HG03095 (cell line): ENCODE measurements at regions not wholly inside any gene's neighbourhood (a gene's known extent, or its start where the extent isn't known, plus 50 kb on each side); places are given as distances from the start of the nearest gene placed in this dataset.

Experiments used
- ATAC-seq: cut with Tn5 transposase; IDR thresholded peaks from one replicate; pipeline ENCODE4 v1.9.1; 2021; ENCODE audit warnings: moderate library complexity; ENCODE audit not compliant: unreplicated experiment

DNA sequence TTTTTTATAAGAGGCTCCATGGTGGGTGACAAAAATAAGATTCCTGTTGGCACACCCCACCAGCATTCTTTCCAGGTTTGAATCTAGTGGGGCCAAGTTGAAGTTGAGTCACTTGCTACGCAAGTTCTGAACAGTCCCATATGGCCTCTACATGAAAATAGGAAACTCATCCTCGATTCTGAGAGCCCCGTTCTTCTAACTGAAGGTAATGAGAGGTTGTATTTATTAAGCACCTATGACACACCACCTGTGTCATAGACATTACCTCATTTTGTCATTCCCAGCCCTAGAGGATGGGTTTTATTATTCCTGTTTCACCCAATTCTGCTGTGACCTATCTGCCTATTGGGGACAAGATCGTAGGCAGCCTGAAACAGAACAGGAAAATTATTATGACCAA, 131.7 kb downstream of the ACTL7B start:
- no peak for ATAC-seq

DNA sequence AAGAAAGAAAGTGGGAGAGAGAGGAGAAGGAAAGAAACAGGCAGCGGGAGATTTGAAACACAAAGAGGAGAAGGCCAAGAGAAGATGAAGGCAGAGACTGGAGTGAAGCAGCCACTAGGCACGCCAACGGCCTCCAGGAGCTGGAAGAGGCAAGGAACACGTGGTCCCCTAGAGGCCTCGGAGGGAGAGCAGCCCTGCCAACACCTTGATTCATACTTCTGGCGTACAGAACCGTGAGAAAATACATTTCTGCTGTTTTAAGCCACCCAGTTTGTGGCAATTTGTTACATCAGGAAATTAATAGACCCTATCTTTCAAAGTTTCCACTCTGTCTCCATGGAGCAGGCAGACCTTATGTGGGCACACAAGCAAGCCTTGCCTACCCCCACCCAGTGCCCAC, 133.4 kb downstream of the ACTL7B start:
- ATAC-seq = no peak

DNA sequence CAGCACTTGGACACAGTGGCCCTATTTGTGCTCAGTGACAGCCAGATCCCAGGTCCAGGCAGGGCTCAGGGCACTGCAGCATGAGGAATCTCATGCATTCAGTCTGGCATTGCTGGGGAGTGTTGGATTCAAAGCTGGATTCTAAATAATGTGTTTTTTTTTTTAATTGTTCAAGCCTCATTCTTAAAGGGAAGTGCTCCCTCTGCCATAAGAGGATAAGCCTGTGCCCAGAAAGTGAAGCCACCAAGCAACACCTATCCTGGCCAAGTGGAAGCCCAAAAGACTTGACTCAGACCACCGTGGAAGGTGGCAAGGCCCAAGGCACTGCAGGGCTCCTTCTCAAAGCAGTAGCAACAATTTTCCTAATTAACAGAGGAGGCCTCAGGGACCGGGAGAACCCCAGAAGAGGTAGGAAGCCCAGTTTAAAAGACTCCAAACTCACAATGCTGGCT, 135.6 kb downstream of the ACTL7B start:
- ATAC-seq = no peak

DNA sequence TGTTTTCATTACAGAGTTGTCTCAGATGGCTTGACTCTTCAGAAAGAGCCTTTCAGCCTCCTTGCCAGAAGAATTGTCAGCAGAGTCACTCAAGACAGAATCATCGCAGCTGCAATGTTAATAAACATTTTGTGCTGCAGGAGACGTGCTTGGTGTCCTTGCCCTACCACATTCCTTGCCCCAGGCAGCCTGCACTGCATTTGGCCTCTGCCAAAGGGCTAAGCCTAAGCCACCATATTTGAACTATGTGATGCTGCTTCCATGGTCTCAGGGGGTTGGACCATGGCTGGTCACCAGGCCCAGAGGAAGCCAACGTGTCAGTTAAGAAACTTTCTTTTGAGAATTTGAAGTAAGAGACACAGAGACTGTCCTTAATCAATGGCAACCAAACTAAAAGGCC, 145.4 kb downstream of the ACTL7B start:
- no peak for ATAC-seq

DNA sequence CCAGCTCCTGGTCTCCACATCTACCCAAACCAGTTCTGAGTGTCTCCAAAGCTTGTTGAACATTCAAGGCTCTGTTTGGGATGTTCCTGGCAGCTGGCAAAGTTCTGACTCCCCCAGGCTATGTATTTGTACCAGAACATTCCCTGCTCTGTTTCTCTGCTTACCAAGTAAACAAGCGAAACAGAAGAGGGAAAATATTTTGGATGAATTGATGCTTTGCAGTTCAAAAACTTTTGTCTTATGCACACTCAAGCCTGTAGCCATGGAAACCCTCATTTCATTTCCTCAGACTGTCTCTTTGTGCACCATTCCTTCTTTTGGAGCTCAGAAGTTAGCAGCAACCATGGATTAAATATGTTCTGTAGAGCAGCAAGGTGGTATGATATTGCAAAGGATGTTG, 145.8 kb downstream of the ACTL7B start:
- ATAC-seq = no peak

DNA sequence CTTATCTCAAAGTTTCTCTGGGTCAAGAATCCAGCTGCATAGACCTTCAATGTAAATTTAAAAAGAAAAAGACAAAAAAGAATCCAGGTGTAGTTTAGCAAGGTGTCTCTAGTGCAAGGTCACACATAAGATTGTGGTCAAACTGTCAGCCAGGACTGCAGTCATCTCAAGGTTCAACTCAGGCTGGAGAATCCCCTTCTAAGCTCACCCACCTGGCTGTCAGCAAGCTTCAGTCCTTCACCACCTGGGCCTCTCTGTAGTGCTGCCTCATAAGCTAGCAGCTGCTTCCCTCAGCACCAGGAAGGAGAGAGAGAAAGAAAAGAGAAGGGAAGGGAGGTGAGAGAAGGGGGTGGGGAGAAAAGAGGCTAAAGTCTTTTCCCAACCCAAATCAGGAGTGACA, 146.7 kb downstream of the ACTL7B start:
- no peak for ATAC-seq

DNA sequence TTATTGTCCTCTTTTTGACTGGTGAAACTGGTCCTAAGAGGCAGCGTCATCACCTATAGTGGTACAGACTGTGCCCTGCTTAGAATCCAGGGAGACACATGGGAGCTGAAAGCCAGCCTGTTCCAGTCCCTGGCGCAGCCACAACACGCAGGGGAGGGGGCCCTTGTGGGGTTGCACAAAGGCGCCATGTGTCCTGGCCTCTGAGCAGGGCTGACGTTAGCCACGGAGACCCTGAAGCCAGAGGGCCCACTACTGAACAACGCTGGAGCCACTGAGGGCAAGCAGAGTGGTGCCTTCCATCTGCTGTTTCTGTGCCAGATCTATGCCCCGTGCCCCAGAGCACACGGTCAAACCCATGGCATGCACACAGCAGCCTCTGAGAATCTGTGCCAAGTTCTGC, 147.3 kb downstream of the ACTL7B start:
- no peak for ATAC-seq

DNA sequence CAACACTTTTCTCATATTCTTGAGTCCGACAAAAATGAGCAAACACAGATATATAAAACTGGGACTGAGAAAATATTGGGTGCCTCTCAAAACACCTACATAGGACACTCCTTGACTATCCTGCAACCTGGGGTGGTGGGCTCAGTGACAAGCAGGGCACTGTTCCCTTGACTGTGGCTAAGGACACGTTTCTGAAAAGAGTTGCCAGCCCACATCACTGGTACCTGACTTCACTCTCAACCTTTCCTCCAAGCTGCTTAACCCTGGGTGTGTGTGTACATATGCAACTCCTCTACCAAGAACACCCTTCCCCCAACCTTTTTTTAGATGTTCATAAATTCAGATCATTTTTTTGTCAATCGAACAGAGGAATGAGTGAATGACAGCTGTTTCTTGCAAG, 148.7 kb downstream of the ACTL7B start:
- ATAC-seq = no peak

DNA sequence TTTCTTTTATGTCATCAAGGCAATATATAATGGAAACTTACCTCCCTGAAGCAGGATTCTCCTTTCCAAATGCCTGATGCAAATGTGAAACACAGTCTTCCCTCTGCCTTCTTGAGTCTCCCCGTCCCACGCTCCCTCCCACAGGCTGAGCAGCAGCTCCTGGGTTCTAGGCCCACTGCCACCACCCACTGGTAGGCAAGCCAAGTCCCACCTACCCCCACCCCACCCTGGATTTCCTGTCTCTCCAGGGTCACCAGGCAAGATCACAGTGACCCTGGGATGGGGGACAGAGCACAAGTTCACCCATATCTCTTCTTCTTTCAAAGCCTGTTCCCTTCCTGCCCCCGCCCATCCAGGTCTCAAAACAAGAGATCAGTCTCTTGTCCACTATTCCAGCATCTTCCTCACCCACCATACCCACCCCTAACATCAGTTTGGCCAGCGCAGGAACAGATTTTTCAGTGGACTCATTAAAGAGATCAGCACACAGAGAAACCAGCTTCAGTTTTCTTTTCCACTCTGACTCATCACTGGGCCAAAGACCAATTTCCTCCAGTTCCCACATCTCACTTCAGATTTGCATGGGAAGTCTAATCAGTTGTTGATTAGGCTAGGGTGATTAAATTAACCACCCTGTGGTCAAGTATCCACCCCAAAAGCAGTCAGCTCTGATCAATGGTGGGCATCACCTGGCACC, 151.5 kb downstream of the ACTL7B start:
- ATAC-seq = no peak

DNA sequence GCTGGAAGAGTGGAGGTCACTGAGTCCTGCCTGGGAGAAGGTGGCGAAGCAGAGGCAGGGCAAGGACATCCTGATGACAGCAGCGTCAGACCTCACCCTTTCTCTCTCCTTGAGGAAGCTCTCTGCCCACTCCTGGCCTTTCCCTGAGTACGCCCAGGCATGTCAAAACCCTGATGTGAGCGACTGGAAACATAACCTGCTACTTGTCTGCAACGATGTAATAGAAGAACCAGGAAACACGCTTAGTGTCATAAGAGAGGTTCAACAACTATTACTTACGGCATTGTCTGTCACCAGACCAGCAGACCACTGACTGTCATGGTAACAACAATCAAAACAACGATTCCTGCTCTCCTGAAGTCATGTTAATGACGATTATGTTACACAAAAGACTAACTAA, 152.4 kb downstream of the ACTL7B start:
- ATAC-seq = no peak

DNA sequence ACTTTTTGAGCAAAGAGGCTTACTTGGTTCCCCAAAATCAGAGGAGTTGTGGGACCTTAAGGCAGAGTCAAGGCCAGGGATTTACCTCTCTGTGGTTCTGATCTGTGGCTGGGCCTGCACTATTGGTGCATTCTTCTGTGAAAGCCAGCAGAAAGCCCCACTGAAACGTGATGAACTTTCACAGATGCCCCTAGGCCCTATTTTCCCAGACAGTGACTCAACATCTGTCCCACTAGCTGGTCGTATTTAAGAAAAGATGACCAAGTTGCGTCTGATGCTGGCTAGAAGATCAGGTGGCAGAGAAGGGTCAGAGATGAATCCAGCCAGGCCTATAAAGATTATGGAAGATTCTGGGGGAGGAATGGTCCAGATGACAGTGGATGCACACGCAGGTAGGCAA, 153.1 kb downstream of the ACTL7B start:
- no peak for ATAC-seq

DNA sequence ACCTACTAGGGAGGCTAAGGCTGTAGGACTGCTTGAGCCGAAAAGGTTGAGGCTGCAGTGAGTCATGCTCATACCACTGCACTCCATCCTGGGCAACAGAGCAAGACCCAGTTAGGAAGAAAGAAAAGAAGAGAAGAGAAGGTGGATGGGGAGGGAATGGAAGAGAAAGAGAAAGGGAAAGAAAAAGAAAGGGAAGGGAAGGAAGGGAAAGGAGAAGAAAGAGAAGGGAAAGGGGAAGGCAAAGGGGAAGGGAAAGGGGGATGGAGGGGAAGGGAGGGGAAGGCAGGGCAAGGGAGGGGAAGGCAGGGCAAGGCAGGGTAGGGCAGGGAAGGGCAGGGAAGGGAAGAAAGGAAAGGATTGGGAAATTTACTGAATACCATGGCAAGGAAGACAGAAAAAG, 157.0 kb downstream of the ACTL7B start:
- no peak for ATAC-seq

DNA sequence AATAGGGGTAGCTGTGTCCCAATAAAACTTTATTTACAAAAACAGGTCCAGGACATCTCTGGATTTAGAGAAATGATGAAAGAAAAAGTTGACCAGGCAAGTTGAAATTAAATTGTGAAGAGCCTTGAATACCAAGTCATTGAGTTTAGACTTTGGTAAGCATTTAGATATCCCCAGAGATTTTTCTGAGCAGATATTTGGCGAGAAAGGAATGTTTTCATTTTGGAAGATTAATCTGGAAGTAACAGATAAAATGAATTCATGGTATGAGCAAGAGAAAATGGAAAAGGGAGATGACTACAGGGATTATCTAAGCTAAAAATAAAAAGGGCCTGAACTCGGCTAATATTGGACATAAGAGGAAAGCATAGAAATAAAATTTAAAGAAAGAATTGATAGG, 157.6 kb downstream of the ACTL7B start:
- ATAC-seq = no peak

DNA sequence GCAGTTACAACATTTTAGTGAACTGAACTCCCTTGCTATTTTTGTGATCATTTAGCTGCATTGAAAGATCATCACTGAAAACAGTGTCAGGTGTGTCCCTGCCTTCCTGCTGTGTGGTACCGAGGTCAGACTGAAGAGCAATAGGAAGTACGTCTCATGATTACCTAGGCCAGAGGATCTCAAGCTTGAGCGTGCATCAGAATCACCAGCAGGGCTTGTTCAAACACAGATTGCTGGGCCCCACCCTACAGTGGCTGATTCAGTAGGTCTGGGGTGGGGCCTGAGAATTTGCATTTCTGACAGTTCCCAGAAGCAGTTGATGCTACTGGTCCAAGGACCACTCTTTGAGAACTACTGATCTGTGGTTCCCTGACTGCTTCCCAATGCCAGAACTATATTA, 159.6 kb downstream of the ACTL7B start:
- no peak for ATAC-seq

DNA sequence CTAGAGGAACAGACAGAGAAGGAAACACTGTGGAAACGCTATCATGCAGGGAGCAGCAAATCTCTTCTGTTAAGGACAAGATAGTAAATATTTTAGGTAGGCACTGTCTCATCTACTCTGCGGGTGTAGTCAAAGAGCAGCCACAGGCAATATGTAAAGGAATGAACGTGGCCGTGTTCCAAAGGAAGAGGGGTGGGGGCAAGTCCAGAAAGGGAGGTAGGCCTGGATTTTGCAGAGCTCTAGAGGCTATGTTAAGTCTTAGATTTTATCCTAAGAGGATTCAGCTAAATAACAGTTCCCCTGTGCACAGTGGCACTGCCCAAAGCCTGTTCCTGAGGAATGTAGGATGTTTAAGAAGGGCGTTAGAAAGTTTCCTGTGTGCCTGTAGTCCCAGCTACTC, 161.6 kb downstream of the ACTL7B start:
- no peak for ATAC-seq

DNA sequence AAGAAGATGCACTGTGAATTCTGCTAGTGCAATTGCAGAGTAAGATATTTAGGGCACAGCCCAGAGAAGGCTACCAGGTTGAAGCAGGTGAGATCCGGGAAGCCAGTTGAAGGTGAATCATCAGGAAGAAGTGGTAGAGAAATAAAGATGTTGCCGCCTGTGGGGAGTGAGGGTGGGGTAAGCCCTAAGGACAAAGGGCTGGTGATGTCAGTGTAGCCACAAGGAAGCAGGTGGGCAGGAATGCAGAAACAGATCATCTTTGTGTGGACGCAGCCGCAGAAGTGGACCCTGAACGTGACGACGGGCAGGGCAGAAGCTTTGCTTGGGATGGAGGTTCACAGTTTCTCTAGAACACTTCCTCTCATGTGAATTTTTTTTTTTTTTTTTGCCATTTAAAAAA, 164.2 kb downstream of the ACTL7B start:
- ATAC-seq = no peak

DNA sequence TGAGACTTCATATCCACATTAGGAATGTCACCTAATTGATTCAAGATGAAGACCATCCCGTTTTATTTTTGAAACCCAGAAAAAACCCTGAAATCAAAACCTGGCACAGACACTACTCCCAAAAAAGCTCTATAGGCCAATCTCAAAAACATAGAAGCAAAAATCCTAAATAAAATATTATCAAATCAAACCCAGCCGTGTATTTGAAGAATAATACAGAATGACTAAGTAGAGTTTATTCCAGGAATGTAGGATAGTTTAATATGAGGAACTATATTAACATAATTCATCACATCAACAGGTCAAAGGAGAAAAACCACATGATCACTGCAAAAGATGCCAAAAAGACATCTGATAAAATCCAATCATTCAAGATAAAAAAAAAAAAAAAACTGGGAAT, 167.1 kb downstream of the ACTL7B start:
- no peak for ATAC-seq

DNA sequence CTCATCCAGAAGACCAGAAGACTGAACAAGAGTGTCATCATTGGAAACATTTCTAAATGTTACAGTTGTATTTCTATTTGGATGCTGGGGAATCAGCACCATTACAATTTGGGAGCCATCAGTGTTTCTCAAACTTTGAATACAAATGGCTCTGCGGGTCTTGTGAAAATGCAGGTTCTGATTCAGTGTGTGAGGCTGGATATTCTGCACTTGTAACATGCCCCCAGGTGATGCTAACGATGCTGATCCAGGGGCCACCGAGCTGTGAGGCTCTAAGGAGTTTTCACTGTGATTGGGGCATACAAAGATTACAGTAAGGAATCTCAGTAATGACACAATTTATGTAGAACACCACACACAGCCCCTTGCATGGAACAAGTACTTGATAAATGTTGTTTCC, 167.7 kb downstream of the ACTL7B start:
- no peak for ATAC-seq

DNA sequence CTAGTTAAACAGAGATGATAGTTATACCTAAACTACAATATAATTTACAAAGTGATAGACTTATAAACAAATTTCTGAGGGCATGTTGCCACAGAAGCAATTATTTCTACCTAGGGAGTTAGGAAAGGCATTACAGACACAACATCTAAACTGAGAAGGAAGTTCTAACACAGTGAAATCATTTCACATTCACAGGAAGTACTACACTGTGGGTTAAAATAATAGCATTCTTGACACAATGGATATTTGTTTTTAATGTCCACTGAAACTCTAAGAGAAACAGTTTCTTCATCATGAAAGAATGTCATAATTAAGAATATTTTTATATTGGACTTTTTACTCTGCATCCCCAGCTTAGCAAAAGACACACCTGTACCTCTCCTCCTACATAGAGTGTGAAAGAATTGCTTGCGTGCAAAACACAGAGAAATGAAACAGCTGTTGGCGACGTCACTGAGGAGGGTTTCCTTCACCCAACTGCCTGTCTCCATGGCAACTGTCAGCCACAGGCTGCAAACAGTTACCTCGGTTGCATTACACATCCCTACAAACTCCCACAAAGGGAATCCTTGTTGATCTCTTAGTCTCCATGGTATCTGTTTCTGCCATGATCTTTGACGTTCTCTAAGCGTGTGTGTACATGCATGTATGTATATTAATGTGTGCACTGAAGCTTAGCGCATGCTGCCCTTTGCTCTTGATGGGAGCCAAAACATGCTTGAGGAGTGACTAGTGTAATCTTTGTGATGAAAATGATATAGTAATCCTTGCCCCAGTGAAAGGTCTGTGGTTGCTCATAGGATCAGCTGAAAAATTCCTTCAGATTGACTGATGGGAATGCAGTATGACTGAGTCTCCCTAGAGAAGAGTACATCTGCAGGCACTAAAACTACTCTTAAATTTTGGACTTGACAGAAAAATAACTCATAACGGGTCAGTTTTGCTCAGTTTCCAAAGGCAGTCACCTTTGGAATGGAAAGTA, 168.5 kb downstream of the ACTL7B start:
- ATAC-seq = no peak

DNA sequence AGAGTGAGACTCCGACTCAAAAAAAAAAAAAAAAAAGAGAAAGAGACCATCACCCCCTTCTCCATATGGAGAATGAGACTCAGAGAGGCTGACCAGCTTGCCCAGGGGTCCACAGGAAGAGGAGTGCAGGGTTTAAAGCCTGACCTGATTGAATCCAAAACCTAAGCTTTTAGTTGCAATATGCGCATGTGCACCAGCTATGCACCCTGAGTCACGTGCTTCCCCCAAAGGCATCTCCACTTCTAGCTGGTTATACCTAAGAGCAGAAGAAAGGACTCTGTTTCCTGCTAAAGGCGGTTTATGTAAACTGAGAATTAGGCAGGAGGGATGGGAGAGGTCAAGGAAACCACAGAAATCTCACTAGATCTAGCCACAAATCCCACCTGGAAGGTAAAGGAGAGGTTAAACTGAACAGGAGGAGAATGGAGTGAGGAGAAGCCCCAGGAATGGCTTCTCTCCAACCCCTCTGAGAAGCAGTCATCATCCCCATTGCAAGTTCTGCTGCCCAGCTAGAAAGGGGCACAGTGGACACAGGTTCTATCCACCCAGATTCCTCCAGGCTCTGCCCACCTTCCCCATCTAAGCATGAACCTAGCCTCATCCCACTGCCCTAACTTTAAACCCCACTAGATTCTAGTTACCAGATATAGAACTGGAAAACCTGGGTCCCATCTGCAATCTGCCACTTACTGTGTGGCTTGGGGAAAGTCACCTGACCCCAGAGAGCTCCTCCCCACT, 171.3 kb downstream of the ACTL7B start:
- ATAC-seq = no peak

DNA sequence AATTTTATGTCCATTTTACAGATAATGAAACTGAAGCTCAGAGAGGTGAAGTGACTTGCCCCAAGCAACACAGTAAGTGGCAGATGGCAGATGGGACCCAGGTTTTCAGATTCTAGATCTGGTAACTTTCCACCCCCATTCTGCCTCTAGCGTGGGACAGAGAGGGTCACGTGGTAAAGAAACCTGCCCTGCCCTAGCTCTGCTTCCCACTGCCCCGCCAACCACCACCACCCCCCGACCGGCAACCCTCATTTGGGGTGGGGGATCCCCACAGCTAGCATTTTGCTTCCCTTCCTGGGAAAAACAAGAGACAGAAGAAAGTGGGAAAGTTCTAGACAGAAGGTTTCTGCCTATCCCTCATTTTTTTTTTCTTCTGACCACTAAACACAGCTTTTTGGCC, 172.5 kb downstream of the ACTL7B start:
- no peak for ATAC-seq
